ENCODE measurements at regions not wholly inside any gene's neighbourhood (a gene's known extent, or its start where the extent isn't known, plus 50 kb on each side); places are given as distances from the start of the nearest gene placed in this dataset.
"Not testable (repeated sequence)": the region's sequence is repeated elsewhere in the genome, so short reads cannot be mapped to it uniquely, and the experiment has no call there.

- no peak for DNase-seq (ENCODE audit: low spot score)
Measured at GRCh38 chr13:53276265-53276664, 247.7 kb downstream of the OLFM4 start.

GRCh38 chr13:53281677-53282076 lies 253.1 kb downstream of the OLFM4 start:
- no peak for DNase-seq (ENCODE audit: low spot score)

DNA sequence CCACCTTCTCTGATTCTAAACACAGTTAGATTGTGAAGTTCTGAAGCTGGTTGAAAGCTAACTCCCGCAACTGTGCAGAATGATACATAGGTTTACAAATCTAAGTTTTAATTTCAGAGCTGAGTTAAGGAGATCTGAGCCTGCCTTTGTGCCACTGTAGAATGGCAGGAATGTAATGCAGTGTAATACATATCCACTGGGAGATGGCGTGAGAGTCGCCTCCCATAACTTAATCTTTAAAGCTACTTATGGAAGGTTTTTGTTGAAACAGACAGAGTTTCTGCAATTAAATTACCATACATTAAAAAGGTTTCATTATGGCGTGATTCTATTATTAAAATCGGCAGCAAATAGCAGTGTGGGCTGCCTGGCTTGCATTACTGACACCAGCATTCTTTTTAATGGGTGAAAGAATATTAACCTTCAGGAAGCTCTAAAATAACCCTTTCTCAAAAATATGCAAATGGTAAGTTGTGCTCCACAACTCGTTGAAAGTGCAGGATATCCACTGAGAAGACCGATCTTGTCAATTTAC lies 257.4 kb downstream of the OLFM4 start:
- no peak for DNase-seq (ENCODE audit: low spot score)

- no peak for DNase-seq (ENCODE audit: low spot score)
Measured at GRCh38 chr13:53298396-53298795, 269.8 kb downstream of the OLFM4 start.

- no peak for DNase-seq (ENCODE audit: low spot score)
Measured at GRCh38 chr13:53301449-53301848, 272.8 kb downstream of the OLFM4 start.

GRCh38 chr13:53305419-53305818 lies 276.8 kb downstream of the OLFM4 start:
- DNase-seq (ENCODE audit: low spot score), result not testable (repeated sequence)

DNA sequence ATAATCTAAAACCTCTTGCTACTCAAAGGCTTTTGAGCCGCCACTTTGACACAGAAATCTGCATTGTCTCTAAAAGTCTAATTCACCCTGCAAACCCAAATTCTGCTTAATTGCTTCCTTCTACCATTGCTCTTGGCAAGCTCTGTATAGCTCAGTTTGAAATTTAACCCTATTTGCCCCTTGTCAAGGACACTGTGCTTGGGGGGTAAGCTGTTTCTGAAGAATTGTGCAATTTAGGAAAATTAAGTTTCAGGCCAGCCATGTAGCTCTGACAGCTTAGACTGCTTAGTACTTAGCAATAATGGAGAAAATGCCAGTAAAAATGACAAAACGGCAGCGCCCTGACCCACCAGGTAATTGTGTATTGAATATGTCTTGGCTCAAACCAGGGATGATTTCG lies 282.2 kb downstream of the OLFM4 start:
- no peak for DNase-seq (ENCODE audit: low spot score)

GRCh38 chr13:53311561-53311960 lies 282.9 kb downstream of the OLFM4 start:
- no peak for DNase-seq (ENCODE audit: low spot score)

DNA sequence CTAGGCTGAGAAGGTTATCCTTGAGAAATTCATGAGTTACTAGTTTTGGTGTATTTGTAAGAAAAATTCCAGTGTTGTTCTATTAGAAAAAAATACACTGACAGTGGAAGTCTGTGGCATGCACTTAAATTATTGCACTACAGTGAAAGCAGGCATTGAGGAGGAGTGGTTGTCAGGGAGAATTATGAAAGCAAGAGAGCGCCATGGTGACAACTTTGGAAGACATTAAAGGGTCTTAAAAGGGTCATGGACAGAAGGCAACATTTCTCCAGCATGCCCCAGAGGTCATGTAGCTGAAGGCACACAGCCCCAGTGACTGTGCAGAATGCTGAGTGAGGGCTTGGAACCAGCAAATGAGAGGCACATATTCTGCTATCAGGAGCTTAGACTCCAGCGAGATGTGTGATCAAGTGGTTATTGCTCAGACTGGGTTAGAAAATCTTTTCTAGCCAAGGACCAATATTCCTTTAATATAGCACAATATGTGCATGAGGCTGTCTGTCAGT lies 292.7 kb downstream of the OLFM4 start:
- no peak for DNase-seq (ENCODE audit: low spot score)

GRCh38 chr13:53324656-53325055 lies 296.0 kb downstream of the OLFM4 start:
- DNase-seq (ENCODE audit: low spot score), result no peak

DNA sequence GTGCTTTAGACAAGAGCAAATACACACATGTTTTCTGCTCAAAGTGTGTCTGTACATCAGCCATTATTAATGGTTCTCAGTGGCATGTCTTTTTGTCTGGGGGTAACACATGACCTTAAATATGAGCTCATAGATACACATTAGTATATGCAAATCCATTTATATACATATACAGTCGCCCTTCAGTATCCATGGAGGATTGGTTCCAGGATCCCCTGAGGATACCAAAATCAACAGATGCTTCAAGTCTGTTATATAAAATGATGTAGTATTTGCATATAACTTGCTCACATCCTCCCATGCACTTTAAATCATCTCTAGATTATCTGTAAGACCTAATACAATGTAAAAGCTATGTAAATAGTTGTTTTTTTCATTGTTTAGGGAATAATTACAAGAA lies 298.1 kb downstream of the OLFM4 start:
- no peak for DNase-seq (ENCODE audit: low spot score)

DNA sequence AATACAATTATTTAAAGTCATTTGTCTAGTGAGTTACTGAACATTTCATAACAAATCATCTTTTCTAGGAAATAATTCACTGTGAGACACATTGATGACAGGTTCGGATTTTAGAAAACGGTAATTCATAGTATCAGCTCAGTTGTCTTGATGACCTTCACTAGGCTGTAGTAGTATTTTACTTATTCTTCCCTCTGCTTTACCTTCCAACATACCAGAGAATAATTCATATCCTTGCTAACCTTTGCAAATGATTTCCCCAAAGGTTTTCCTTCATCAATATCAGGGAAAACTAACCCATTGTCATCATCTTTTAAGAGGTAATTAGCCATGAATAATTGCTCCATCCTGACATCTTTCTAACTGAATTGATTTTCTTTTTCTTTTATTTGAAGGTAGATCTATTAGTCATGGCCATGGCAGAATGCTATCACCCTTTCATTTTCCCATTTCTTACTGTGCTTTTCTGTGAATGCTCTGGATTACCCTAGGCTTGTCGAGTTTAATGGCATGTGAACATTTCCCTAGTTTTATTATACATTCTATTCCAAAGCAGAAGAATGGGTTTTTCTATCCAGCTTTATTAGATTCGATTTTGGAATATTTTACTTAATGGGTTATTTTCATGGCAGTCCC lies 299.2 kb downstream of the OLFM4 start:
- DNase-seq (ENCODE audit: low spot score), result no peak

- peak; percentile 64 for DNase-seq (ENCODE audit: low spot score)
Measured at GRCh38 chr13:53336441-53337160, 308.0 kb downstream of the OLFM4 start.

DNA sequence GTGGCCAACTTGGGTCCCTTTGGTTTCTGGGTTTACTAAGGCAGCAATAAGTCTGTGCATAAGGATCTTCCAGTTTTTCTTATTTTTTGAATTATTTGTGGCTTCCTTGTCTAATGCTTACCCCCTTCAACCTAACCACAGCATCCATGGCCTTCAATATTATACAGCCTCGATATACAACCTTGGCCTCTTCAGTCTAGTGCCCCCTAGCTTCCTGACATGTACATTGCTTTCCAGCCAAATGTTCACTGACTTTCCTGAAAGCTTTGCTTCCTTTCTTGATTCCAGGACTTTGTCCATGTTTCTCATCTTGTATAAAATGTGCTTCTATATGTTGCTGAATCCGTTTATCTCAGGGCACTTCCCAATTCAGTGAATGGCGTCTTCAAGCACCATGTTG lies 310.1 kb downstream of the OLFM4 start:
- no peak for DNase-seq (ENCODE audit: low spot score)

- no peak for DNase-seq (ENCODE audit: low spot score)
Measured at GRCh38 chr13:53340505-53341143, 312.0 kb downstream of the OLFM4 start.

- DNase-seq (ENCODE audit: low spot score), result no peak
Measured at GRCh38 chr13:53341144-53341510, 312.5 kb downstream of the OLFM4 start.

GRCh38 chr13:53342623-53343360 lies 314.2 kb downstream of the OLFM4 start:
- DNase-seq (ENCODE audit: low spot score), result no peak

DNA sequence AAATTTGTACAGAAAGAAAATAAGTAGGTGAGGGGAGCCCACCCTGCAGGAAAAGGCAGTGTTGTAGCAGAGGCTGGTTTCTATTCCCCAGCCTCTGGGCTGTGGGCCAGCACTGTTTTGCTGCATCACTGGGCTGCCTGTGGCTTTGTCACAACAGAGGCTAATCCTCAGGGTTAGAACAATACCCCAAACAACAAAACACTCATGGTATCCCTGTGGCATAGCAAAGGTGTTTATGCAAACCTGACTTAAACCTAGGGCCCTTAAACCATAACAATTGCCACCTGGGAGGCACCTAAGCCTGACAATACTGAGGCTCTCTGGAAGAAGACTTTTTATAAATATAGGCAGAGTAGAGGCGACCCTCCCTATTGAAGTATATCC lies 314.7 kb downstream of the OLFM4 start:
- DNase-seq (ENCODE audit: low spot score), result no peak

DNA sequence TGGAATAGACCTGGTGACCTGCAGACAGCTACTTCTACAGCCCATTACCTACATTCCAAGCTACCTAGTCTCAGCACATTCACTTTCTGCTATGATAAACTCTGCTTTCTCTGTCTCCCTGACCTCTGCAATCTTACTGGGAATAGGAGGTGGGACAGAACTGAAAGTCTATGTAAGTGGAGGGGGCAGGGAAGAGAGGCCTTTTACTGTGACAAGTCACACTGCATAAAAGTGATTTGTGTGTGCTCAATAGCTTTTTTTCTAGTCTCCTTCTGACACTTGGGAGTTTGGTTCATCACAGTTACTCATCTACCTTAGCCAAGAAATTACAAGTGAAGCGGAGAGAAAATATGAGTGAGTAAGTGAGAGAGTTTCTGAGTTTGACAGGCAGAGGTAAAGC lies 322.4 kb downstream of the OLFM4 start:
- DNase-seq (ENCODE audit: low spot score), result no peak

DNA sequence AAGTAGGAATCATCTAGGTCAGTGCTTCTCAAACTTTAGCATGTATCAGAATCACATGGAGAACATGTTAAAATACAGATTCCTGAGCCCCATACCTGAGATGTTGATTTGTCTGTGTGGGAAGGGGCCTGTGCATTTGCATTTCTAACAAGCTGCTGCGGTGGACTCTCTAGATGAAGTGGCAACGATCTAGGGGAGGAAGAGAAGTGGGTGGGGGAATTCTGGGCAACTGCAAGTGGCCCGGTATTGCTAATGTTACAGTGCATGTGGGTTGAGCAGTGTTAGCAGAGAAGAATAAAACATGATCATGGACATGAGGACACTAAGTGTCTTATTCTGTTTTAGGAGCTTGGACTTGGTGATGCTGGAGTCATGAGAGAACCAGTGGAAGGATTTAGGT lies 329.0 kb downstream of the OLFM4 start:
- DNase-seq (ENCODE audit: low spot score), result no peak

- no peak for DNase-seq (ENCODE audit: low spot score)
Measured at GRCh38 chr13:53368948-53369347, 340.3 kb downstream of the OLFM4 start.

GRCh38 chr13:53379485-53379884 lies 350.9 kb downstream of the OLFM4 start:
- no peak for DNase-seq (ENCODE audit: low spot score)

All from SK-N-DZ (cell line).